IPS DF 6.9 (cell line): ENCODE measurements at regions not wholly inside any gene's neighbourhood (a gene's known extent, or its start where the extent isn't known, plus 50 kb on each side); places are given as distances from the start of the nearest gene placed in this dataset.

Experiments
- DNase-seq: peaks from one replicate; pipeline ENCODE4 v3.0.0-alpha.2; 2013; ENCODE audit warnings: low read depth, low spot score
- H3K27ac ChIP-seq: one replicate; pipeline ENCODE4 v1.5.1; 2013; ENCODE audit warnings: low read length, control low read depth
- H3K27me3 ChIP-seq: 2 replicates; pipeline ENCODE4 v1.6.1; 2013; ENCODE audit warnings: mild to moderate bottlenecking, low read length; ENCODE audit not compliant: control insufficient read depth, insufficient read depth
- H3K36me3 ChIP-seq: 2 replicates; pipeline ENCODE4 v1.6.1; 2013; ENCODE audit warnings: low read length; ENCODE audit not compliant: control insufficient read depth, insufficient read depth
- H3K4me1 ChIP-seq: 2 replicates; pipeline ENCODE4 v1.6.1; 2013; ENCODE audit warnings: low read length; ENCODE audit not compliant: control insufficient read depth, insufficient read depth
- H3K4me3 ChIP-seq: 2 replicates; pipeline ENCODE4 v1.5.1; 2013; ENCODE audit warnings: mild to moderate bottlenecking, low read length
- H3K9me3 ChIP-seq: 2 replicates; pipeline ENCODE4 v1.6.1; 2013; ENCODE audit warnings: low read length, inconsistent platforms; ENCODE audit not compliant: control insufficient read depth, insufficient read depth
- WGBS: extraction: QIAGEN DNeasy Blood & Tissue Kit; methylation state at CpG from one replicate; pipeline ENCODE4 v1.1.7; 2013; ENCODE audit warnings: mixed read lengths, missing lambda C conversion rate; ENCODE audit not compliant: insufficient read length, insufficient coverage; 5-methylcytosine and 5-hydroxymethylcytosine counted together

DNA sequence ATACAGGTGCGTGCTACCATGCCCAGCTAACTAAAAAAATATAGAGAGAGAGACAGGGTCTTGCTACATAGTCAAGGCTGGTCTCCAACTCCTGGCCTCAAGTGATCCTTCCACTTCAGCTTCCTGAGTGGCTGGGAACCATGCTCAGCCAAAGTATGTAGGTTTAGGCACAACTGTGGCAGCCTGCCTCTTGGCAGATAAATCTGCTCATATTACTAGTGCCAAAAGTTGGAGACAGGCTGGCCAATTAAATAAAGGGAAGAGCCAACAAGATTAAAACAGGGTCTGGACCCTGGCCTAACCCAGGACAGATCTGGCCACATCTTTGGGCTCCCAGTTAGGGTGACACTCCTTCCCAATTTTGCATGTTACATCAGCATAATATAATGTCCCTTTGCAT lies 151.7 kb downstream of the CBLN1 start:
- H3K27me3 ChIP-seq, result no peaks in the 10 kb centered on the region
- WGBS, result no CpG with 5 or more reads among the region's 1 CpG
- no peak overlapping the region for H3K27ac ChIP-seq
- no peaks in the 10 kb centered on the region for H3K9me3 ChIP-seq
- no peak for DNase-seq
- H3K4me1 ChIP-seq, result no peaks in the 10 kb centered on the region
- H3K36me3 ChIP-seq, result no peaks in the 10 kb centered on the region
- no peak overlapping the region for H3K4me3 ChIP-seq

DNA sequence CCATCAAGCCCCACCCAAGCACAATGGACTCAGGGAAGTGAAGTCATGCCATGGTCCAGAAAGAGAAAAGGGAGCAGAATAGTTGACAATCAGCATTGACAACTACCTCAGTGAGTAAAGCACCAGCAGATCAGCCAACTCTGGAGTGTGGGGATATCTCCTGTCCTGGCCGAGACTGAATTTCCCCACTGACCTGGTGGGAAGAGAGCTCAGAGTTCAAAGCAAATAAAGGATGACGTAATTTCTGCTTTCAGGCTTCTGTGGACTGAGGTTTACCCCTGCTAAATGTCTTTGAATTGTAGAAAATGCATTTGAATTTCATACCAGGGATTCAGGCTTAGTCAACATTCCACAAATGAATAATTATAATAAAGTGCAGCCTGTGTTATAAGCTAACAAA lies 152.9 kb downstream of the CBLN1 start:
- no peak for DNase-seq
- Histone ChIP-seq H3K9me3 (no peaks in the 10 kb centered on the region), H3K27me3 (no peaks in the 10 kb centered on the region), H3K27ac (no peak overlapping the region), H3K4me1 (no peaks in the 10 kb centered on the region), H3K4me3 (no peak overlapping the region), H3K36me3 (no peaks in the 10 kb centered on the region)
- WGBS, result no CpG with 5 or more reads among the region's 2 CpGs

DNA sequence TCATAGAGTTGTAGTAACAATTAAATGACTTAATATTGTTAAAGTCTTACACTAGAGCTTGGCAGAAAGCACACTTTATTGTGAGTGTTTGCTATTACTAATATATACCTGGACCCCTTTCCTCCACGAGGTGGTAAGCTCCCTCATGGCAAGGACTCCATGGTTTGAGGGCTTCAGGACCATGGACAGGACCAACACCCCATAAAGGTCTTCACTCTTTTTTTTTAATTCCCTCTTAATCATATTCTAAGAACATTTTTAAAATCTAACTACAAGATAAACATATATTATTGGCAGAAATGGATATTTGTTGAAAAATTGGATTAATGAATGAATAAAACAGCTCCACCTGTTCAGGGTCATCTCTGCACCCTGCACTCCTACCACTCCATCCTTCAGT lies 154.5 kb downstream of the CBLN1 start:
- WGBS, result no CpG with 5 or more reads among the region's 1 CpG
- H3K9me3 ChIP-seq, result no peaks in the 10 kb centered on the region
- no peak overlapping the region for H3K4me3 ChIP-seq
- no peaks in the 10 kb centered on the region for H3K4me1 ChIP-seq
- DNase-seq, result peak; percentile 16
- no peaks in the 10 kb centered on the region for H3K36me3 ChIP-seq
- H3K27me3 ChIP-seq, result peaks cover 1% of the 10 kb centered on the region; the same call in 1 of the 2 replicates
- H3K27ac ChIP-seq, result no peak overlapping the region

DNA sequence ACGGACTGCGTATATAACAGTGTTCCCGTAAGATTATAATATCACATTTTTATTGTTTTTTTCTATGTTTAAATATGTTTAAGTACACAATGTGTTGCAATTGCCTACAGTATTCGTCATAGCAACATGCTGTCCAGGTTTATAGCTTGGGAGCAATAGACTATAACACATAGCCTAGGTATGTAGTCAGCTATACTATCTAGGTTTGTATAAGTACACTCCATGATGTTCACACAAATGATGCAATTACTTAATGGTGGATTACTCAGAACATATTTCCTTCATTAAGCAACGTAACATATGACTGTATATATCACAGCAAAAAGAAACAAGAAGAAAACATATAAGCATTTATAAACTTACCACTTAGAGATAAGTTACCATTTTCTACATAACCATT lies 160.0 kb downstream of the CBLN1 start:
- H3K27ac ChIP-seq, result no peak overlapping the region

DNA sequence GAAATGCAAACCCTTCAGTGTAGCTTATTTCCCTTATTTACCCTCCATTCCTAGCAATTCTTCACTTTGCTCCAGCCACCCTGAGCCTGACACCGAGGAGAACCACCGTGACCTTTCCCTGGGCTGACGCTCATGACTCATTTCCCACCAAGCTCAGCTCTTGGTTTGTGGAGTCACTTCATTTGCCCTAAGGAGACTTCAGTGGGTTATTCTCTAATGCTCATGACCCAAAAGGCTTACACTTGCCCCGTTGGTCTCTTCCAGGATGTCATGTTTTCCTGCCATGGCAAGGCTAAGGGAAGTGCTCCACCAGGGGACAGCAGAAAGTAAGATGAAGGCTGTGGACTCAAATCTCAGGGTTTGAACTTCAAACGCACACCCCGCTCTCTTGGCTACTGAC lies 161.0 kb downstream of the CBLN1 start:
- H3K27ac ChIP-seq, result no peak overlapping the region
- H3K27me3 ChIP-seq, result peaks cover 3% of the 10 kb centered on the region; the same call in 1 of the 2 replicates
- no peak overlapping the region for H3K4me3 ChIP-seq
- no peaks in the 10 kb centered on the region for H3K36me3 ChIP-seq
- WGBS, result no CpG with 5 or more reads among the region's 6 CpGs
- no peaks in the 10 kb centered on the region for H3K9me3 ChIP-seq
- no peaks in the 10 kb centered on the region for H3K4me1 ChIP-seq
- no peak for DNase-seq

More for the DNA sequence above, 160.0 kb downstream of the CBLN1 start:
- no peak for DNase-seq
- WGBS, result no CpG with 5 or more reads among the region's 5 CpGs
- no peaks in the 10 kb centered on the region for H3K36me3 ChIP-seq
- no peaks in the 10 kb centered on the region for H3K9me3 ChIP-seq
- peaks cover 3% of the 10 kb centered on the region; the same call in 1 of the 2 replicates for H3K27me3 ChIP-seq
- no peak overlapping the region for H3K4me3 ChIP-seq
- no peaks in the 10 kb centered on the region for H3K4me1 ChIP-seq

DNA sequence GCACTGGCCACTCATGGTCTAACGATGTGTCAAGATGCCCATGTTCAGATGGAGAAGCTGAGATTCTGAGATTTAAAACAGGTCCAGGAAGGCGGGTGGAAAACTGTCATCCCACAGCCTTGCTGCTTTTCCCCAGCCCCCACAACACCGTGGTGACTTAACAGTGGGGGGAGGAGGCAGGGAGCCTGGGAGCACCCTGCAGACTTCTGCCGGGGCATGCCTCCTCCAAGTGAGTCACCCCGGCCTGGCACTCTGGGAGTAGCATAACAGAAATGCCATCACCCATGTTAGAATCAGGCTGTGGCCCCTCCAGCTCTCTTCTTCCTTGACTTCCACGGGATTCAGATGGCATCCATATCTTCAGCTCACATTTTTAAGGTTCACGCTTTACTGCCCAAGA lies 164.8 kb downstream of the CBLN1 start:
- peaks cover 1% of the 10 kb centered on the region; the same call in 1 of the 2 replicates for H3K27me3 ChIP-seq
- H3K27ac ChIP-seq, result no peak overlapping the region
- no peaks in the 10 kb centered on the region; the same call in 1 of the 2 replicates for H3K4me1 ChIP-seq
- no peak overlapping the region for H3K4me3 ChIP-seq
- no peaks in the 10 kb centered on the region for H3K9me3 ChIP-seq
- no peaks in the 10 kb centered on the region for H3K36me3 ChIP-seq
- WGBS, result no CpG with 5 or more reads among the region's 7 CpGs
- no peak for DNase-seq

DNA sequence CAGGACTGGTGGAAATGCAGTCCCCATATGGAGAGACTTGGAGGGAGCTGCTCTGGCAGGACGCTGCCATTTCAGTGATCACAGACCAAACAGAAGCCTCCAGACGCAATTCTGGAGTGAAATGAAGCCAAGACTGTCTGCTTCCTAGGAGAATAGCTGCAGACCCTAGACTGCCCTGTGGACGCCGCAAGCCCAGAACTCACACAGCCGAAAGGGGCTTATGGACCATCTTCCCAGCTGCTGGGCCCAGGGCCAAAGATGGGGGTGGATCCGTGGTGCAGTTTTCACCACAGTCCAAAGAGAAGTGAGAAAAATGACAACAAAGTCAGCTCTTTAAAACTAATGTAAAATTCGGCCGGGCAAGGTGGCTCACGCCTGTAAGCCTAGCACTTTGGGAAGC lies 165.7 kb downstream of the CBLN1 start:
- Histone ChIP-seq H3K27ac (no peak overlapping the region), H3K4me3 (no peak overlapping the region), H3K9me3 (no peaks in the 10 kb centered on the region), H3K4me1 (no peaks in the 10 kb centered on the region; the same call in 1 of the 2 replicates), H3K36me3 (no peaks in the 10 kb centered on the region), H3K27me3 (peaks cover 1% of the 10 kb centered on the region; the same call in 1 of the 2 replicates)
- DNase-seq, result no peak
- no CpG with 5 or more reads among the region's 9 CpGs for WGBS

DNA sequence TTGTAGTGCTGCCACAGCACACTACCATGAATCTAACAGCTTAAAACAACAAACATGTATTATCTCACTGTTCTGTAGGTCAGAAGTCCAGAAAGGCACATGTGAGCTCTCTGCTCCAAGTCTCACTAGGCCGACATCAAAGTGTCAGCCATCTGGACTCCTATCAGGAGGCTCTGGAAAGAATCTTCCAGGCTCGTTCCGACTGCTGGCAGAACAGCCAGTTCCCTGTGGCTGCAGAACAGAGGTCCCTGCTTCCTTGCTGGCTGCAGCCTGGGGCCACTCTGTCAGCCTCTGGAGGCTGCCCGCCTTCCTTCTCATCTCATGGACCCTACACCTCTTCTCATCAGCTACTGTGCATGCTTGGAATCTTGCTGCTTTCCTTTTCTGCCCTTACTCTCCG lies 168.9 kb downstream of the CBLN1 start:
- Histone ChIP-seq H3K4me3 (no peak overlapping the region), H3K9me3 (no peaks in the 10 kb centered on the region), H3K27me3 (no peaks in the 10 kb centered on the region), H3K36me3 (no peaks in the 10 kb centered on the region), H3K4me1 (no peaks in the 10 kb centered on the region; the same call in 1 of the 2 replicates), H3K27ac (no peak overlapping the region)
- WGBS, result no CpG with 5 or more reads among the region's 5 CpGs
- DNase-seq, result no peak

DNA sequence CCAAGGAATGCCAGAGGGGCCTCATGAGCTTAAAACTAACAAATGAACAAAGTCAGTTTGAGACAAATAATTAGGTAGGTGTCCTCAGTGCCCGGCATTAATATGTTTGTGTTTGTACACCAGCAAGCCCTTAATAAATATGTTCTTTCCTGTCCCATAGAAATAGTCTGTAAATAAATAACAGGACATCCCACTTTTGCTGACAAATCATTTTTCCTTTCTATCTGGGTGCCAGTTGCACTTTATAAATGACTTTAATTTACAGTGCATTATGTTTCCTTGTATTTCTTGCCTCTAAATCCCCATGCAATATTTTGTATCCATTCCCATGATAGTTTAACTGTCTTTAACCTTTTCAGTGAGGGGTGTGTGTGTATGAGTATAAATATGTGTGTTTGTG lies 170.3 kb downstream of the CBLN1 start:
- H3K4me3 ChIP-seq, result no peak overlapping the region
- no peaks in the 10 kb centered on the region for H3K27me3 ChIP-seq
- no peaks in the 10 kb centered on the region for H3K36me3 ChIP-seq
- DNase-seq, result no peak
- no peaks in the 10 kb centered on the region; the same call in 1 of the 2 replicates for H3K4me1 ChIP-seq
- H3K27ac ChIP-seq, result no peak overlapping the region
- WGBS, result no CpG with 5 or more reads among the region's 1 CpG
- no peaks in the 10 kb centered on the region for H3K9me3 ChIP-seq

DNA sequence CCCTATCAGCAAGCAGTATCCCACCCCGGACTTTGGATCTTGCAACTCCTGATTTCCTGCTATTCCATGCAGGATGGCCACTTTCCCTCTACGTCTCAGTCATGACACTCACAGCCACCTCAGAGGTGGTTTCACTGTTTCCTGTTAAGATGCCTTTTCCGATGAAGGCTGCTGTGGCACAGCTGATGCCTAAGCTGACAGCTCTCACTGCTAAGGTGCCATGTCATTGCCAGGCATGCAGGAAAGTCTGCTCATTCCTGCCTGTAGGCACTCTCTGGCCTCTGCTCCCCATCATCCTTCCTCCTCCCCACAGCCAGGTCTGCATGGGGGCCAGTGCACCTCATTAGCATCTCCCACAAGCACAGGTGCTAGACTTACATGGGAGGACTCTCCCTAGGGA lies 173.0 kb downstream of the CBLN1 start:
- H3K4me3 ChIP-seq, result no peak overlapping the region
- H3K36me3 ChIP-seq, result no peaks in the 10 kb centered on the region
- no peaks in the 10 kb centered on the region for H3K9me3 ChIP-seq
- H3K27ac ChIP-seq, result no peak overlapping the region
- WGBS, result no CpG with 5 or more reads among the region's 3 CpGs
- no peaks in the 10 kb centered on the region for H3K27me3 ChIP-seq
- DNase-seq, result no peak
- no peaks in the 10 kb centered on the region for H3K4me1 ChIP-seq

DNA sequence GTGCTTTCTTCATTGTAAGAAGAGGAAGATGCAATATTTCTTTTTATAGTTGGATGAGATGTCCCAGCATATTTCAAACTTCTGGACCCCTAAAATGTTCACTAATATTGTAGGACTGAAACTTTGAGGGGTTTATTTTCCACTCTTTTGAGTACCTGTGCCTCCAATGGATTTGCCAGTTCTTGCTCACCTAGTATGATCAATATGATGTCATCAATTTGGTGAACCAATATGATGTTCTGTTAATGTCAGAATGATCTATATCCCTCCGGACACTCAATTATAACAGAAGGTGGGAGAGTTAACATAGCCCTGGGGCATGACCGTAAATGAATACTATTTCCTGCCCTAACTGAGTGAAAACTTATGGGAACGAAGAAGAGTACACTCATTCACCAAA lies 178.3 kb downstream of the CBLN1 start:
- Histone ChIP-seq H3K36me3 (no peaks in the 10 kb centered on the region), H3K27ac (no peak overlapping the region), H3K27me3 (no peaks in the 10 kb centered on the region; the same call in 1 of the 2 replicates), H3K9me3 (no peaks in the 10 kb centered on the region), H3K4me1 (no peaks in the 10 kb centered on the region), H3K4me3 (no peak overlapping the region)
- WGBS, result no CpG with 5 or more reads among the region's 3 CpGs
- DNase-seq, result no peak
